Activated CD4-positive, alpha-beta T cell treated with anti-CD3 and anti-CD28 coated beads, Interleukin-2, amount 50 U/mL, for 48 hours (primary cell): ENCODE measurements at regions not wholly inside any gene's neighbourhood (a gene's known extent, or its start where the extent isn't known, plus 50 kb on each side); places are given as distances from the start of the nearest gene placed in this dataset.
A peak's percentile ranks its signal among the peaks of the same experiment; 100 is the strongest.
"Not testable (repeated sequence)": the region's sequence is repeated elsewhere in the genome, so short reads cannot be mapped to it uniquely, and the experiment has no call there.

Experiments used
- DNase-seq, 2 experiments: peaks; one replicate each; pipeline ENCODE4 v3.0.0-alpha.2; 2020

GRCh38 chr7:1620176-1620575, 49.9 kb upstream of the ELFN1 start:
- DNase-seq = not testable (repeated sequence)

- DNase-seq = peak in 1 of 2 experiments; percentile 2
These were observed 49.6 kb upstream of the PSMG3 start for GRCh38 chr7:1619152-1620079.
